Thyroid gland (tissue), 4 donors: ENCODE measurements at regions not wholly inside any gene's neighbourhood (a gene's known extent, or its start where the extent isn't known, plus 50 kb on each side); places are given as distances from the start of the nearest gene placed in this dataset.

ENCODE experiments used
- CTCF ChIP-seq, 6 experiments: fragments of 200-600 bp in 3 of 6; fragments of 450-650 bp in 3 of 6; sonication (generic) in 3 of 6; IDR thresholded peaks; one replicate each; pipeline ENCODE4 v1.5.1; 2016 to 2019; ENCODE audit warnings: antibody characterized with exemption in 6 of 6, mild to moderate bottlenecking in 2 of 6, inconsistent platforms in 1 of 6, moderate library complexity in 1 of 6
- POLR2A ChIP-seq, 2 donors: fragments of 450-650 bp; IDR thresholded peaks; one replicate each; pipeline ENCODE4 v1.6.1; 2017; ENCODE audit warnings: antibody characterized with exemption in 2 of 2, mild to moderate bottlenecking in 2 of 2, moderate library complexity in 1 of 2

GRCh38 chr10:128337860-128338378 is 211.7 kb upstream of the MKI67 start:
- no peak for TF ChIP-seq CTCF (IDR thresholded peaks at IDR 0.05)
- no peak for TF ChIP-seq POLR2A (IDR thresholded peaks at IDR 0.05)
